HL-60/S4 (cell line): ENCODE measurements at regions not wholly inside any gene's neighbourhood (a gene's known extent, or its start where the extent isn't known, plus 50 kb on each side); places are given as distances from the start of the nearest gene placed in this dataset.

Source experiments
- in situ Hi-C: fragments of 300-500 bp; cut with MboI; formaldehyde crosslinking; loops from 2 replicates; pipeline ENCODE4 v1.14.3; 2022; ENCODE audit warnings: low sequenced_read_pairs

- in situ Hi-C loops, result no loop called here
These were observed 115.7 kb upstream of the PJA1 start for GRCh38 chrX:69280933-69281332.

GRCh38 chrX:69279234-69279633, 114.0 kb upstream of the PJA1 start:
- in situ Hi-C loops, result no loop called here

- in situ Hi-C loops, result no loop called here
These were observed 112.9 kb upstream of the PJA1 start for GRCh38 chrX:69278031-69278687.

GRCh38 chrX:69277369-69277990, 112.2 kb upstream of the PJA1 start:
- in situ Hi-C loops, result no loop called here

- in situ Hi-C loops, result no loop called here
These were observed 103.4 kb upstream of the PJA1 start for GRCh38 chrX:69268611-69269010.

GRCh38 chrX:69264158-69264581, 98.9 kb upstream of the PJA1 start:
- in situ Hi-C loops, result no loop called here

- in situ Hi-C loops, result no loop called here
These were observed 98.1 kb upstream of the PJA1 start for GRCh38 chrX:69263251-69263820.

- in situ Hi-C loops, result no loop called here
These were observed 97.0 kb upstream of the PJA1 start for GRCh38 chrX:69262036-69262936.

- in situ Hi-C loops, result no loop called here
These were observed 94.9 kb upstream of the PJA1 start for GRCh38 chrX:69260169-69260568.

GRCh38 chrX:69258893-69259292, 93.6 kb upstream of the PJA1 start:
- in situ Hi-C loops, result no loop called here

- in situ Hi-C loops, result no loop called here
These were observed 92.4 kb upstream of the PJA1 start for GRCh38 chrX:69257499-69258127.

- in situ Hi-C loops, result no loop called here
These were observed 91.0 kb upstream of the PJA1 start for GRCh38 chrX:69256291-69256565.

- in situ Hi-C loops, result no loop called here
These were observed 90.4 kb upstream of the PJA1 start for GRCh38 chrX:69255441-69256290.

GRCh38 chrX:69253821-69254220, 88.6 kb upstream of the PJA1 start:
- in situ Hi-C loops, result no loop called here

- in situ Hi-C loops, result no loop called here
These were observed 78.0 kb upstream of the PJA1 start for GRCh38 chrX:69243276-69243675.

GRCh38 chrX:69238887-69239231, 73.6 kb upstream of the PJA1 start:
- in situ Hi-C loops, result no loop called here

GRCh38 chrX:69238114-69238886, 73.0 kb upstream of the PJA1 start:
- in situ Hi-C loops, result no loop called here

GRCh38 chrX:69237236-69237635, 72.0 kb upstream of the PJA1 start:
- in situ Hi-C loops, result no loop called here

- in situ Hi-C loops, result no loop called here
These were observed 71.4 kb upstream of the PJA1 start for GRCh38 chrX:69236641-69237040.

GRCh38 chrX:69234624-69235023, 69.4 kb upstream of the PJA1 start:
- in situ Hi-C loops, result no loop called here
